Heart left ventricle (tissue), 13 donors: ENCODE measurements at regions not wholly inside any gene's neighbourhood (a gene's known extent, or its start where the extent isn't known, plus 50 kb on each side); places are given as distances from the start of the nearest gene placed in this dataset.

ENCODE experiments used
- CTCF ChIP-seq, 12 donors: fragments of 200-600 bp; sonication (generic) in 4 of 12; IDR thresholded peaks; one replicate each; pipeline versions ENCODE4 v1.5.0 to v1.8.0; 2018 to 2022; ENCODE audit warnings: antibody characterized with exemption in 12 of 12, mild to moderate bottlenecking in 5 of 12
- POLR2A ChIP-seq, 2 donors: fragments of 450-650 bp; IDR thresholded peaks; one replicate each; pipeline ENCODE4 v1.6.1; 2017; ENCODE audit warnings: antibody characterized with exemption in 2 of 2, mild to moderate bottlenecking in 2 of 2, moderate library complexity in 2 of 2
- donor health status: ischemic (EF 13 %, LVEDD 7.1; RV severe dilation, severe dysfunction).
- donor health status: DM: no; HTN: yes; CAD: no.
- donor health status: DM: no; HTN: no; CAD: no.
- donor health status: ischemic (EF 25% LVEDD 6.9; RV normal size, moderate dysfunction).
- donor health status: ischemic (EF 25% LVEDD 5.7; RV mildly dilated, moderate dysfunction).
- donor health status: ischemic (EF 35%, LVEDD 5.7; RV mildly dilated, moderate dysfunction).
- donor health status: nonischemic (EF 11% LVEDD 7.7; RV severe dilation, severe dysfunction).
- donor health status: DM: yes; HTN: yes; CAD: no.
- donor health status: PGD.
- donor health status: ischemic (EF 29% LVEDD 5.4; RV normal size, mild dysfunction).
- donor health status: nonischemic (EF 23%, LVEDD 6.1; RV moderate dilation, normal function).

GRCh38 chr4:188822698-188823097 is 683.5 kb downstream of the TRIML1 start:
- TF ChIP-seq CTCF (IDR thresholded peaks at IDR 0.05) = no peak
- TF ChIP-seq POLR2A (IDR thresholded peaks at IDR 0.05) = no peak
